Mesodermal cell (in vitro differentiated cells): ENCODE measurements at regions not wholly inside any gene's neighbourhood (a gene's known extent, or its start where the extent isn't known, plus 50 kb on each side); places are given as distances from the start of the nearest gene placed in this dataset.
"Not testable (repeated sequence)": the region's sequence is repeated elsewhere in the genome, so short reads cannot be mapped to it uniquely, and the experiment has no call there.

ENCODE experiments used
- H3K27ac ChIP-seq: 2 replicates; pipeline ENCODE4 v1.7.0; 2013; ENCODE audit warnings: mild to moderate bottlenecking, low read depth, low read length, moderate library complexity; ENCODE audit not compliant: severe bottlenecking
- H3K36me3 ChIP-seq: 2 replicates; pipeline ENCODE4 v1.7.1; 2013; ENCODE audit warnings: mild to moderate bottlenecking, low read length, moderate library complexity; ENCODE audit not compliant: control insufficient read depth, insufficient read depth
- H3K4me1 ChIP-seq: one replicate; pipeline ENCODE4 v1.7.1; 2013; ENCODE audit warnings: mild to moderate bottlenecking, low read length; ENCODE audit not compliant: insufficient read depth, control insufficient read depth, poor library complexity, severe bottlenecking
- H3K4me3 ChIP-seq: 2 replicates; pipeline ENCODE4 v1.7.0; 2013; ENCODE audit warnings: low read length, control low read depth, mild to moderate bottlenecking; ENCODE audit not compliant: insufficient read depth, poor library complexity, severe bottlenecking; ENCODE audit errors: extremely low read depth
- H3K9me3 ChIP-seq: 2 replicates; pipeline ENCODE4 v1.7.1; 2013; ENCODE audit warnings: mild to moderate bottlenecking, low read length, moderate library complexity; ENCODE audit not compliant: control insufficient read depth
- WGBS, 2 experiments: methylation state at CpG; one replicate each; pipeline ENCODE4 v1.1.5; 2013; ENCODE audit warnings: missing lambda C conversion rate in 2 of 2; ENCODE audit not compliant: insufficient coverage in 2 of 2; 5-methylcytosine and 5-hydroxymethylcytosine counted together

GRCh38 chr4:13678186-13678924 lies 50.8 kb upstream of the BOD1L1 start:
- Histone ChIP-seq H3K4me1 (no peaks in the 10 kb centered on the region), H3K4me3 (no peak overlapping the region), H3K36me3 (no peaks in the 10 kb centered on the region), H3K27ac (no peak overlapping the region), H3K9me3 (peaks cover 8% of the 10 kb centered on the region)
- 67 to 86% methylated on average over 1 to 3 of the region's 3 CpGs for WGBS, 2 experiments

GRCh38 chr4:13681570-13681969 lies 54.0 kb upstream of the BOD1L1 start:
- Histone ChIP-seq H3K4me3 (no peak overlapping the region), H3K36me3 (no peaks in the 10 kb centered on the region), H3K4me1 (no peaks in the 10 kb centered on the region), H3K27ac (no peak overlapping the region), H3K9me3 (peaks cover 8% of the 10 kb centered on the region)
- WGBS, 2 experiments: 100% methylated on average over 1 of the region's 2 CpGs; no CpG with 5 or more reads in 1 of the 2 experiments

DNA sequence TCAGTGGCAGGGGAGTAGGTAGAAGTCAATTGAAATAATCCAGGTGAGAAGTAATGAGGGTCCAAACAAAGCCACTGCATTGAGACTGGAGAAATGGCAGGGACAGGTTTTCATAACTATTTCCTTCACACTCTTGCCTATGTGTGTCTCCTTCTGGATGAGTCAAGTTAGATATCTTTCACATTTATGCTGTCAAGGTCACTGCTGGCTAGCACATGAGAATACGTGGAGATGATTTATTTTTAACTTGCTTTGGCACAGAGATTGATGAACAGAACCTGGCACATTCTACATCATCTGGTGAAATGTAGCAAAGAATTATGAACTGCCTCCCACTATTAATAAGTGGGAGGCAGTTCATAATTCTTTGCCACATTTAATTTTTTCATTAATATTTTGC lies 66.7 kb upstream of the BOD1L1 start:
- H3K4me1 ChIP-seq: no peaks in the 10 kb centered on the region
- no peaks in the 10 kb centered on the region for H3K36me3 ChIP-seq
- no CpG with 5 or more reads among the region's 1 CpG for WGBS, 2 experiments
- no peak overlapping the region for H3K27ac ChIP-seq
- H3K4me3 ChIP-seq: no peak overlapping the region
- no peaks in the 10 kb centered on the region for H3K9me3 ChIP-seq

- Histone ChIP-seq H3K9me3 (no peaks in the 10 kb centered on the region), H3K36me3 (no peaks in the 10 kb centered on the region), H3K4me1 (no peaks in the 10 kb centered on the region), H3K27ac (no peak overlapping the region), H3K4me3 (no peak overlapping the region)
- 100% methylated on average over 1 of the region's 2 CpGs; no CpG with 5 or more reads in 1 of the 2 experiments for WGBS, 2 experiments
Measured at GRCh38 chr4:13698296-13698695, 70.8 kb upstream of the BOD1L1 start.

DNA sequence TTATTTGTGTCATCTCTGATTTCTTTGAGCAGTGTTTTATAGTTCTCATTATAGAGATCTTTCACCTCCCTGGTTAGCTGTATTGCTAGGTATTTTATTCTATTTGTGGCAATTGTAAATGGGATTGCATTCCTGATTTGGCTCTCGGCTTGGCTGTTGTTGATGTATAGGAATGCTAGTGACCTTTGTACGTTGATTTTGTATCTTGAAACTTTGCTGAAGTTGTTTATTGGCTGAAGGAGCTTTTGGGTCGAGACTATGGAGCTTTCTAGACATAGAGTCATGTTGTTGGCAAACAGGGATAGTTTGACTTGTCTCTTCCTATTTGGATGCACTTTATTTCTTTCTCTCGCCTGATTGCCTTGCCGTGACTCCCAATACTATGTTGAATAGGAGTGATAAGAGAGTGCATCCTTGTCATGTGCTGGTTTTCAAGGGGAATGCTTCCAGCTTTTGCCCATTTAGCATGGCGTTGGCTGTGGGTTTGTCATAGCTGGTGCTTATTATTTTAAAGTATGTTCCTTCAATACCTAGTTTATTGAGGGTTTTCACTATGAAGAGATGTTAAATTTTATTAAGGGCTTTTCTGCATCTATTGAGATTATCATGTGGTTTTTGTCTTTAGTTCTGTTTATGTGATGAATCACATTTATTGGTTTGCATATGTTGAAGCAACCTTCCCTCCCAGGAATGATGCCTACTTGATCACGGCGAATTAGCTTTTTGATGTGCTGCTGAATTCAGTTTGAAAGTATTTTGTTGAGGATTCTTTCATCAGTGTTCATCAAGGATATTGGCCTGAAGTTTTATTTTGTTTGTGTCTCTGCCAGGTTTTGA lies 72.7 kb upstream of the BOD1L1 start:
- no peaks in the 10 kb centered on the region for H3K4me1 ChIP-seq
- H3K36me3 ChIP-seq: no peaks in the 10 kb centered on the region
- H3K4me3 ChIP-seq: no peak overlapping the region
- 90 to 94% methylated on average over 6 to 7 of the region's 8 CpGs for WGBS, 2 experiments
- no peak overlapping the region for H3K27ac ChIP-seq
- H3K9me3 ChIP-seq: no peaks in the 10 kb centered on the region

- WGBS, 2 experiments: 80% methylated on average over 1 of the region's 1 CpG; no CpG with 5 or more reads in 1 of the 2 experiments
- H3K4me1 ChIP-seq, H3K9me3 ChIP-seq, H3K4me3 ChIP-seq, H3K27ac ChIP-seq, H3K36me3 ChIP-seq: not testable (repeated sequence)
Measured at GRCh38 chr4:13700858-13701140, 73.3 kb upstream of the BOD1L1 start.

DNA sequence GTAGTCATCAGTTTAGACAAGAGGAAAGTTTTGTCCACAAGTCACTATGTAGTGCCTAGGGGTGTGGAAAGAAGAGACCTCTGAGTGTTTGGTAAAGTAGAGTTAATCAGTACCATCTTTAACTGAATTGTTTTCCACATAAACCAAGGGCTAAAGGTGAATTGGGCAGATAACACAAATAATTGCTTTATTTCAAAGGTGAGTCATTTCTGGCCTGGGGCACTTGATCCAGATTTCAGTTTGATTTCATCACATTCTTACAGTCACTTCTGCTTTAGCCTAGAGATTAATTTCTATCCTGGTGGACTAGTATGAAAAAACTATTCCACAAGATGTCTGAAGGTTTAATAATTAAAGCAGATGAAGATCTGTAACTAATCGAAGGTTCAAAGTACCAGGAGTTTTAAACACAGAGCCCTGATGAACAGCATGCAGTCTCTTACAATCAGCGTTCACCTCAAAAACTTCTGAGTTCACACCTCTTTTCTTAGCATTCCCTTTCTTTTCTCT lies 74.5 kb upstream of the BOD1L1 start:
- H3K4me3 ChIP-seq: no peak overlapping the region
- no peaks in the 10 kb centered on the region for H3K4me1 ChIP-seq
- H3K27ac ChIP-seq: no peak overlapping the region
- 57 to 86% methylated on average over 1 to 2 of the region's 2 CpGs for WGBS, 2 experiments
- no peaks in the 10 kb centered on the region for H3K9me3 ChIP-seq
- no peaks in the 10 kb centered on the region for H3K36me3 ChIP-seq

GRCh38 chr4:13703096-13703495 lies 75.6 kb upstream of the BOD1L1 start:
- no peaks in the 10 kb centered on the region for H3K4me1 ChIP-seq
- H3K9me3 ChIP-seq: no peaks in the 10 kb centered on the region
- no peak overlapping the region for H3K4me3 ChIP-seq
- no peaks in the 10 kb centered on the region for H3K36me3 ChIP-seq
- H3K27ac ChIP-seq: no peak overlapping the region
- WGBS, 2 experiments: 78% methylated on average over 9 of the region's 10 CpGs; no CpG with 5 or more reads in 1 of the 2 experiments

DNA sequence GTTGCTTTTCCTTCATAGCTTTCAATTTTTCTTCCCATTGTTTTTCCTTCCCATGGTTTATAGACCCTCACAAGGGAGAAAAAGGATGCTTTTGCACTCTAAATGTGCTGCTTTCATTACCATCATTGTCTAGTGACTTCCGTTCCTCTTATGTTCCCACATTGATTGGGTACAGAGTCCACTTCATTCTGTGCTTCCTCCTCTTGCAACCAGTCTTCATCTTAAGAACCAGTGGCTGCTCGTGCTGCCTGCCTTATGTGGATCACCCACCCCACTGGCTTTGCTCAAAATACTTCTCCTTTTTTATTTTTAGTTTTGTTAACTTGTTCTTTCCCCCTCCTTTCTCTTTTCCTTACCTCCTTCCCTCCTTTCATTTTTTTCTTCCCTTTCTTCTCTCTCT lies 76.5 kb upstream of the BOD1L1 start:
- WGBS, 2 experiments: 93 to 100% methylated on average over 1 to 2 of the region's 2 CpGs
- Histone ChIP-seq H3K9me3 (no peaks in the 10 kb centered on the region), H3K36me3 (no peaks in the 10 kb centered on the region), H3K4me1 (no peaks in the 10 kb centered on the region), H3K4me3 (no peak overlapping the region), H3K27ac (no peak overlapping the region)

GRCh38 chr4:13704761-13705160 lies 77.2 kb upstream of the BOD1L1 start:
- Histone ChIP-seq H3K27ac (no peak overlapping the region), H3K9me3 (no peaks in the 10 kb centered on the region), H3K4me1 (no peaks in the 10 kb centered on the region), H3K36me3 (no peaks in the 10 kb centered on the region), H3K4me3 (no peak overlapping the region)

- H3K4me3 ChIP-seq: no peak overlapping the region
- no peaks in the 10 kb centered on the region for H3K4me1 ChIP-seq
- no peaks in the 10 kb centered on the region for H3K9me3 ChIP-seq
- H3K36me3 ChIP-seq: no peaks in the 10 kb centered on the region
- WGBS, 2 experiments: 89 to 96% methylated on average over 9 of the region's 9 CpGs
- H3K27ac ChIP-seq: no peak overlapping the region
Measured at GRCh38 chr4:13705521-13706041, 78.1 kb upstream of the BOD1L1 start.
